Hepatocyte (in vitro differentiated cells): ENCODE measurements at regions not wholly inside any gene's neighbourhood (a gene's known extent, or its start where the extent isn't known, plus 50 kb on each side); places are given as distances from the start of the nearest gene placed in this dataset.

Experiments
- CTCF ChIP-seq: fragments of 200-600 bp; sonication (generic); IDR thresholded peaks from 2 replicates; pipeline ENCODE4 v1.5.1; 2016; ENCODE audit warnings: antibody characterized with exemption, mild to moderate bottlenecking; ENCODE audit not compliant: poor library complexity
- EZH2 ChIP-seq: fragments of 200-600 bp; sonication (generic); IDR thresholded peaks from 2 replicates; pipeline ENCODE4 v1.6.1; 2016; ENCODE audit warnings: antibody characterized with exemption, mild to moderate bottlenecking, borderline replicate concordance
- EZH2phosphoT487 ChIP-seq: fragments of 200-600 bp; sonication (generic); IDR thresholded peaks from one replicate; pipeline ENCODE4 v1.6.1; 2018; ENCODE audit warnings: antibody characterized with exemption, mild to moderate bottlenecking, low read depth, moderate library complexity; ENCODE audit not compliant: unreplicated experiment, severe bottlenecking

- TF ChIP-seq CTCF (no peak), EZH2 (no peak), EZH2phosphoT487 (no peak)
These were observed 279.9 kb upstream of the MKLN1 start for GRCh38 chr7:131047651-131048304.
